WTC11 (cell line): ENCODE measurements at regions not wholly inside any gene's neighbourhood (a gene's known extent, or its start where the extent isn't known, plus 50 kb on each side); places are given as distances from the start of the nearest gene placed in this dataset.

Experiments
- ATAC-seq: fragments of 200-7000 bp; cut with Tn5 transposase; 2 replicates; pipeline ENCODE4 v1.10.0; 2021; ENCODE audit warnings: mild to moderate bottlenecking, moderate library complexity
- CTCF ChIA-PET: fragments of 300-600 bp; sonication (Branson Sonifier 250); formaldehyde crosslinking; loops from one replicate; lab custom pipeline; 2021; ENCODE audit warnings: antibody characterized with exemption; lab: Charles Lee
- POLR2A ChIA-PET: fragments of 350-600 bp; sonication (Branson Sonifier 250); formaldehyde crosslinking; loops from one replicate; lab custom pipeline; 2021; ENCODE audit warnings: antibody characterized with exemption; lab: Charles Lee
- DNase-seq: peaks from one replicate; pipeline ENCODE4 v3.0.0; 2021; ENCODE audit warnings: low spot score
- H3K27ac Mint-ChIP-seq: 2 replicates; pipeline ENCODE4 v1.8.0; 2021; ENCODE audit warnings: mixed read lengths
- H3K27me3 Mint-ChIP-seq: 2 replicates; pipeline ENCODE4 v1.8.0; 2021; ENCODE audit warnings: low read depth, mild to moderate bottlenecking, moderate library complexity, mixed read lengths
- H3K36me3 Mint-ChIP-seq: 2 replicates; pipeline ENCODE4 v1.8.0; 2021; ENCODE audit warnings: mixed read lengths
- H3K4me1 Mint-ChIP-seq: 2 replicates; pipeline ENCODE4 v1.8.0; 2022; ENCODE audit warnings: mixed read lengths
- H3K4me3 Mint-ChIP-seq: 2 replicates; pipeline ENCODE4 v1.8.0; 2021; ENCODE audit warnings: mild to moderate bottlenecking, moderate library complexity, mixed read lengths
- H3K9me3 Mint-ChIP-seq: 2 replicates; pipeline ENCODE4 v1.8.0; 2021; ENCODE audit warnings: mixed read lengths
- ARID4B ChIP-seq: sonication (generic); formaldehyde crosslinking; IDR thresholded peaks from 2 replicates; pipeline ENCODE4 v1.8.0; 2023; ENCODE audit warnings: missing genetic modification reagents, mild to moderate bottlenecking, borderline replicate concordance
- ATF1 ChIP-seq: sonication (generic); formaldehyde crosslinking; IDR thresholded peaks from 2 replicates; pipeline ENCODE4 v1.8.1; 2023; ENCODE audit warnings: mild to moderate bottlenecking, moderate library complexity, missing genetic modification reagents
- CREB1 ChIP-seq: sonication (generic); formaldehyde crosslinking; IDR thresholded peaks from 2 replicates; pipeline ENCODE4 v1.8.0; 2023; ENCODE audit warnings: mild to moderate bottlenecking, missing genetic modification reagents
- CREM ChIP-seq: sonication (generic); formaldehyde crosslinking; IDR thresholded peaks from 2 replicates; pipeline ENCODE4 v1.8.1; 2022; ENCODE audit warnings: mild to moderate bottlenecking, missing genetic modification reagents, moderate library complexity
- ERG ChIP-seq: fragments of 250-450 bp; sonication (Bioruptor Pico); IDR thresholded peaks from 2 replicates; pipeline ENCODE4 v1.8.0; 2021; ENCODE audit warnings: mild to moderate bottlenecking
- GRHL2 ChIP-seq: fragments of 250-450 bp; sonication (Bioruptor Pico); IDR thresholded peaks from 2 replicates; pipeline ENCODE4 v1.8.0; 2022; ENCODE audit warnings: mild to moderate bottlenecking, moderate library complexity; ENCODE audit not compliant: insufficient replicate concordance, severe bottlenecking
- JAZF1 ChIP-seq: fragments of 250-450 bp; sonication (Bioruptor Pico); IDR thresholded peaks from 2 replicates; pipeline ENCODE4 v1.9.0; 2021; ENCODE audit warnings: moderate library complexity, mild to moderate bottlenecking, inconsistent platforms
- MAX ChIP-seq: sonication (generic); formaldehyde crosslinking; IDR thresholded peaks from 2 replicates; pipeline ENCODE4 v1.8.0; 2022; ENCODE audit warnings: mild to moderate bottlenecking, missing genetic modification reagents
- MYBL2 ChIP-seq: sonication (generic); formaldehyde crosslinking; IDR thresholded peaks from 2 replicates; pipeline ENCODE4 v1.8.1; 2023; ENCODE audit warnings: mild to moderate bottlenecking, moderate library complexity, missing genetic modification reagents
- TEAD4 ChIP-seq: sonication (generic); formaldehyde crosslinking; IDR thresholded peaks from 2 replicates; pipeline ENCODE4 v1.8.0; 2022; ENCODE audit warnings: mild to moderate bottlenecking, missing genetic modification reagents
- TP53 ChIP-seq: sonication (generic); formaldehyde crosslinking; IDR thresholded peaks from 2 replicates; pipeline ENCODE4 v1.8.1; 2023; ENCODE audit warnings: mild to moderate bottlenecking, missing genetic modification reagents
- USF2 ChIP-seq: sonication (generic); formaldehyde crosslinking; IDR thresholded peaks from 2 replicates; pipeline ENCODE4 v1.8.1; 2023; ENCODE audit warnings: mild to moderate bottlenecking, missing genetic modification reagents, moderate library complexity
- ZNF425 ChIP-seq: fragments of 250-450 bp; sonication (Bioruptor Pico); conservative IDR thresholded peaks from 2 replicates; pipeline ENCODE4 v1.9.0; 2021; ENCODE audit warnings: mild to moderate bottlenecking
- ZNF671 ChIP-seq: fragments of 250-450 bp; sonication (Bioruptor Pico); IDR thresholded peaks from 2 replicates; pipeline ENCODE4 v1.8.0; 2021; ENCODE audit warnings: mild to moderate bottlenecking
- TF ChIP-seq, protein P1 (sequence below): sonication (generic); formaldehyde crosslinking; IDR thresholded peaks from 2 replicates; pipeline ENCODE4 v1.8.0; 2023; ENCODE audit warnings: mild to moderate bottlenecking, missing genetic modification reagents
- TF ChIP-seq, protein P2 (sequence below): sonication (generic); formaldehyde crosslinking; IDR thresholded peaks from 2 replicates; pipeline ENCODE4 v1.8.1; 2023; ENCODE audit warnings: mild to moderate bottlenecking, missing genetic modification reagents, borderline replicate concordance

GRCh38 chr7:69411018-69411417, 187.3 kb upstream of the AUTS2 start:
- TF ChIP-seq, protein P1, sequence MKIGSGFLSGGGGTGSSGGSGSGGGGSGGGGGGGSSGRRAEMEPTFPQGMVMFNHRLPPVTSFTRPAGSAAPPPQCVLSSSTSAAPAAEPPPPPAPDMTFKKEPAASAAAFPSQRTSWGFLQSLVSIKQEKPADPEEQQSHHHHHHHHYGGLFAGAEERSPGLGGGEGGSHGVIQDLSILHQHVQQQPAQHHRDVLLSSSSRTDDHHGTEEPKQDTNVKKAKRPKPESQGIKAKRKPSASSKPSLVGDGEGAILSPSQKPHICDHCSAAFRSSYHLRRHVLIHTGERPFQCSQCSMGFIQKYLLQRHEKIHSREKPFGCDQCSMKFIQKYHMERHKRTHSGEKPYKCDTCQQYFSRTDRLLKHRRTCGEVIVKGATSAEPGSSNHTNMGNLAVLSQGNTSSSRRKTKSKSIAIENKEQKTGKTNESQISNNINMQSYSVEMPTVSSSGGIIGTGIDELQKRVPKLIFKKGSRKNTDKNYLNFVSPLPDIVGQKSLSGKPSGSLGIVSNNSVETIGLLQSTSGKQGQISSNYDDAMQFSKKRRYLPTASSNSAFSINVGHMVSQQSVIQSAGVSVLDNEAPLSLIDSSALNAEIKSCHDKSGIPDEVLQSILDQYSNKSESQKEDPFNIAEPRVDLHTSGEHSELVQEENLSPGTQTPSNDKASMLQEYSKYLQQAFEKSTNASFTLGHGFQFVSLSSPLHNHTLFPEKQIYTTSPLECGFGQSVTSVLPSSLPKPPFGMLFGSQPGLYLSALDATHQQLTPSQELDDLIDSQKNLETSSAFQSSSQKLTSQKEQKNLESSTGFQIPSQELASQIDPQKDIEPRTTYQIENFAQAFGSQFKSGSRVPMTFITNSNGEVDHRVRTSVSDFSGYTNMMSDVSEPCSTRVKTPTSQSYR (CRISPR knock-in tag): no peak
- TF ChIP-seq ERG (CRISPR knock-in tag) (no peak), TP53 (CRISPR knock-in tag) (no peak), ARID4B (CRISPR knock-in tag) (no peak), CREM (CRISPR knock-in tag) (no peak), ZNF671 (CRISPR knock-in tag) (no peak), TEAD4 (CRISPR knock-in tag) (no peak), CREB1 (no peak), GRHL2 (CRISPR knock-in tag) (no peak), MAX (CRISPR knock-in tag) (no peak), MYBL2 (no peak), JAZF1 (no peak), ZNF425 (no peak), ATF1 (CRISPR knock-in tag) (no peak), USF2 (CRISPR knock-in tag) (no peak)
- TF ChIP-seq, protein P2, sequence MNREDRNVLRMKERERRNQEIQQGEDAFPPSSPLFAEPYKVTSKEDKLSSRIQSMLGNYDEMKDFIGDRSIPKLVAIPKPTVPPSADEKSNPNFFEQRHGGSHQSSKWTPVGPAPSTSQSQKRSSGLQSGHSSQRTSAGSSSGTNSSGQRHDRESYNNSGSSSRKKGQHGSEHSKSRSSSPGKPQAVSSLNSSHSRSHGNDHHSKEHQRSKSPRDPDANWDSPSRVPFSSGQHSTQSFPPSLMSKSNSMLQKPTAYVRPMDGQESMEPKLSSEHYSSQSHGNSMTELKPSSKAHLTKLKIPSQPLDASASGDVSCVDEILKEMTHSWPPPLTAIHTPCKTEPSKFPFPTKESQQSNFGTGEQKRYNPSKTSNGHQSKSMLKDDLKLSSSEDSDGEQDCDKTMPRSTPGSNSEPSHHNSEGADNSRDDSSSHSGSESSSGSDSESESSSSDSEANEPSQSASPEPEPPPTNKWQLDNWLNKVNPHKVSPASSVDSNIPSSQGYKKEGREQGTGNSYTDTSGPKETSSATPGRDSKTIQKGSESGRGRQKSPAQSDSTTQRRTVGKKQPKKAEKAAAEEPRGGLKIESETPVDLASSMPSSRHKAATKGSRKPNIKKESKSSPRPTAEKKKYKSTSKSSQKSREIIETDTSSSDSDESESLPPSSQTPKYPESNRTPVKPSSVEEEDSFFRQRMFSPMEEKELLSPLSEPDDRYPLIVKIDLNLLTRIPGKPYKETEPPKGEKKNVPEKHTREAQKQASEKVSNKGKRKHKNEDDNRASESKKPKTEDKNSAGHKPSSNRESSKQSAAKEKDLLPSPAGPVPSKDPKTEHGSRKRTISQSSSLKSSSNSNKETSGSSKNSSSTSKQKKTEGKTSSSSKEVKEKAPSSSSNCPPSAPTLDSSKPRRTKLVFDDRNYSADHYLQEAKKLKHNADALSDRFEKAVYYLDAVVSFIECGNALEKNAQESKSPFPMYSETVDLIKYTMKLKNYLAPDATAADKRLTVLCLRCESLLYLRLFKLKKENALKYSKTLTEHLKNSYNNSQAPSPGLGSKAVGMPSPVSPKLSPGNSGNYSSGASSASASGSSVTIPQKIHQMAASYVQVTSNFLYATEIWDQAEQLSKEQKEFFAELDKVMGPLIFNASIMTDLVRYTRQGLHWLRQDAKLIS: no peak
- H3K9me3 Mint-ChIP-seq: peaks cover 11% of the 10 kb centered on the region
- H3K36me3 Mint-ChIP-seq: 0 out of 2 replicates have a peak, but pooled peaks cover 4% of the 10 kb centered on the region
- H3K4me1 Mint-ChIP-seq: no peaks in the 10 kb centered on the region
- CTCF ChIA-PET: no interaction called here
- ATAC-seq (no peak), DNase-seq (no peak)
- POLR2A ChIA-PET: interaction anchor here (0.6 kb wide), 1 partner anchor 374 kb away, joined by 3 read pairs; no protein-coding TSS in a partner anchor
- peaks cover 4% of the 10 kb centered on the region for H3K27me3 Mint-ChIP-seq
- H3K4me3 Mint-ChIP-seq: no peak overlapping the region
- no peak overlapping the region for H3K27ac Mint-ChIP-seq
